Sigmoid colon (tissue), 3 donors: ENCODE measurements at regions not wholly inside any gene's neighbourhood (a gene's known extent, or its start where the extent isn't known, plus 50 kb on each side); places are given as distances from the start of the nearest gene placed in this dataset.

Experiments
- POLR2A ChIP-seq, 2 donors: fragments of 450-650 bp; IDR thresholded peaks; one replicate each; pipeline ENCODE4 v1.6.1; 2016; ENCODE audit warnings: antibody characterized with exemption in 2 of 2, mild to moderate bottlenecking in 2 of 2, moderate library complexity in 2 of 2
- TF ChIP-seq, protein P1 (sequence below), 4 experiments: fragments of 450-650 bp in 3 of 4; fragments of 200-600 bp in 1 of 4; IDR thresholded peaks; one replicate each; pipeline ENCODE4 v1.5.1; 2016 to 2019; ENCODE audit warnings: antibody characterized with exemption in 4 of 4, mild to moderate bottlenecking in 3 of 4, moderate library complexity in 2 of 4

DNA sequence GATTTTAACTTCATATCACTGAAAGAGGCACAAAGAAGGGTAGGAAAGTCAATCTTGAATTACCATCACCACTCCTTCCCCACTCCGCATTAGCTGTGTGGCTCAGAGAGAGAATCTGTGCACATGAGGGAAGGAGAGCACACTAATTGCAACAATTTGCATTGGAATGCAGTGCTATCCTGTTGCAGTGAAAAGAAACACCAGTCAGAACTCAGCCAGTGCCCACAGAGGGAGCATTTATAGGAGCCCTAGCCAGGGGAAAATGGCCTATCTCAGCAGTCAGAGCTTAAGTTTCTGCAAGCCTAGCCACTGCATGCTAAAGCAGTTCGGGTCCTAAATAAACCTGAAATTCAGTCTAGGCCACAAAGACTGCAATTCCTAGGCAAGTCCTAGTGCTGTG is 159.4 kb upstream of the AR start:
- TF ChIP-seq, protein P1, sequence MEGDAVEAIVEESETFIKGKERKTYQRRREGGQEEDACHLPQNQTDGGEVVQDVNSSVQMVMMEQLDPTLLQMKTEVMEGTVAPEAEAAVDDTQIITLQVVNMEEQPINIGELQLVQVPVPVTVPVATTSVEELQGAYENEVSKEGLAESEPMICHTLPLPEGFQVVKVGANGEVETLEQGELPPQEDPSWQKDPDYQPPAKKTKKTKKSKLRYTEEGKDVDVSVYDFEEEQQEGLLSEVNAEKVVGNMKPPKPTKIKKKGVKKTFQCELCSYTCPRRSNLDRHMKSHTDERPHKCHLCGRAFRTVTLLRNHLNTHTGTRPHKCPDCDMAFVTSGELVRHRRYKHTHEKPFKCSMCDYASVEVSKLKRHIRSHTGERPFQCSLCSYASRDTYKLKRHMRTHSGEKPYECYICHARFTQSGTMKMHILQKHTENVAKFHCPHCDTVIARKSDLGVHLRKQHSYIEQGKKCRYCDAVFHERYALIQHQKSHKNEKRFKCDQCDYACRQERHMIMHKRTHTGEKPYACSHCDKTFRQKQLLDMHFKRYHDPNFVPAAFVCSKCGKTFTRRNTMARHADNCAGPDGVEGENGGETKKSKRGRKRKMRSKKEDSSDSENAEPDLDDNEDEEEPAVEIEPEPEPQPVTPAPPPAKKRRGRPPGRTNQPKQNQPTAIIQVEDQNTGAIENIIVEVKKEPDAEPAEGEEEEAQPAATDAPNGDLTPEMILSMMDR (IDR thresholded peaks at IDR 0.05) = no peak
- no peak for TF ChIP-seq POLR2A (IDR thresholded peaks at IDR 0.05)
